Ovary (tissue), 3 donors: ENCODE measurements at regions not wholly inside any gene's neighbourhood (a gene's known extent, or its start where the extent isn't known, plus 50 kb on each side); places are given as distances from the start of the nearest gene placed in this dataset.

ENCODE experiments used
- CTCF ChIP-seq, 3 donors: fragments of 450-650 bp in 2 of 3; fragments of 200-600 bp in 1 of 3; IDR thresholded peaks; one replicate each; pipeline versions ENCODE4 v1.5.1 to v1.8.0; 2016 to 2022; ENCODE audit warnings: antibody characterized with exemption in 3 of 3, mild to moderate bottlenecking in 1 of 3
- EP300 ChIP-seq: sonication (generic); formaldehyde crosslinking; IDR thresholded peaks from one replicate; pipeline ENCODE4 v1.6.1; 2017; ENCODE audit warnings: antibody characterized with exemption
- POLR2A ChIP-seq: fragments of 450-650 bp; IDR thresholded peaks from one replicate; pipeline ENCODE4 v1.6.1; 2017; ENCODE audit warnings: antibody characterized with exemption, mild to moderate bottlenecking, moderate library complexity
- donor health status: DM: no; HTN: no; CAD: no.

GRCh38 chr11:15878756-15879155 is 477.6 kb downstream of the SOX6 start:
- TF ChIP-seq POLR2A (no peak), CTCF (IDR thresholded peaks at IDR 0.05) (no peak), EP300 (no peak)
